SW480 (cell line): ENCODE measurements at regions not wholly inside any gene's neighbourhood (a gene's known extent, or its start where the extent isn't known, plus 50 kb on each side); places are given as distances from the start of the nearest gene placed in this dataset.

Experiments used
- DNase-seq: peaks from one replicate; pipeline ENCODE4 v3.0.0-alpha.2; 2016; ENCODE audit warnings: low spot score

GRCh38 chr6:56407883-56408410 lies 160.6 kb upstream of the COL21A1 start:
- DNase-seq = no peak

GRCh38 chr6:56406276-56407269 lies 159.2 kb upstream of the COL21A1 start:
- DNase-seq = no peak

GRCh38 chr6:56404599-56404998 lies 157.2 kb upstream of the COL21A1 start:
- no peak for DNase-seq

- DNase-seq = no peak
Measured at GRCh38 chr6:56403745-56404144, 156.4 kb upstream of the COL21A1 start.

- no peak for DNase-seq
Measured at GRCh38 chr6:56401477-56402070, 154.2 kb upstream of the COL21A1 start.

- DNase-seq = peak; percentile 4
Measured at GRCh38 chr6:56400273-56400672, 152.9 kb upstream of the COL21A1 start.

GRCh38 chr6:56399672-56400263 lies 152.4 kb upstream of the COL21A1 start:
- peak; percentile 82 for DNase-seq

GRCh38 chr6:56399250-56399671 lies 151.9 kb upstream of the COL21A1 start:
- DNase-seq = peak; percentile 51

GRCh38 chr6:56396435-56396834 lies 149.1 kb upstream of the COL21A1 start:
- no peak for DNase-seq

- DNase-seq = no peak
Measured at GRCh38 chr6:56393615-56394612, 146.5 kb upstream of the COL21A1 start.

GRCh38 chr6:56388415-56388755 lies 141.0 kb upstream of the COL21A1 start:
- DNase-seq = no peak

- no peak for DNase-seq
Measured at GRCh38 chr6:56387621-56388414, 140.4 kb upstream of the COL21A1 start.

- no peak for DNase-seq
Measured at GRCh38 chr6:56386717-56387116, 139.3 kb upstream of the COL21A1 start.

- no peak for DNase-seq
Measured at GRCh38 chr6:56385981-56386593, 138.7 kb upstream of the COL21A1 start.

GRCh38 chr6:56383160-56383559 lies 135.8 kb upstream of the COL21A1 start:
- DNase-seq = no peak

- DNase-seq = no peak
Measured at GRCh38 chr6:56382416-56382940, 135.1 kb upstream of the COL21A1 start.

- peak; percentile 35 for DNase-seq
Measured at GRCh38 chr6:56381801-56382251, 134.4 kb upstream of the COL21A1 start.

GRCh38 chr6:56380476-56380875 lies 133.1 kb upstream of the COL21A1 start:
- DNase-seq = no peak

GRCh38 chr6:56378966-56379585 lies 131.7 kb upstream of the COL21A1 start:
- no peak for DNase-seq
